K562 (cell line): ENCODE measurements at regions not wholly inside any gene's neighbourhood (a gene's known extent, or its start where the extent isn't known, plus 50 kb on each side); places are given as distances from the start of the nearest gene placed in this dataset.

Experiments
- BRCA1 ChIP-seq, 2 experiments: fragments of 450-650 bp in 1 of 2; sonication (generic) in 1 of 2; formaldehyde crosslinking in 1 of 2; IDR thresholded peaks; 2 replicates each; pipeline versions ENCODE4 v1.5.0 to v1.6.1; 2017 to 2020; ENCODE audit warnings: mild to moderate bottlenecking in 1 of 2, missing genetic modification reagents in 1 of 2
- RNF2 ChIP-seq: sonication (generic); IDR thresholded peaks from 2 replicates; pipeline ENCODE4 v1.6.1; 2016
- ZNF217 ChIP-seq: sonication (generic); formaldehyde crosslinking; IDR thresholded peaks from 2 replicates; pipeline ENCODE4 v1.8.0; 2022; ENCODE audit warnings: mild to moderate bottlenecking, missing genetic modification reagents
- TF ChIP-seq, protein P1 (sequence below): sonication (generic); formaldehyde crosslinking; IDR thresholded peaks from 2 replicates; pipeline ENCODE4 v1.4.0; 2020; ENCODE audit warnings: mild to moderate bottlenecking, missing genetic modification reagents
- TF ChIP-seq, protein P2 (sequence below), 2 experiments: fragments of 450-650 bp in 1 of 2; sonication (generic) in 1 of 2; formaldehyde crosslinking in 1 of 2; IDR thresholded peaks in 1 of 2; conservative IDR thresholded peaks in 1 of 2; 2 replicates each; pipeline versions ENCODE4 v1.6.1 to v1.8.1; 2016 to 2023; ENCODE audit warnings: mild to moderate bottlenecking in 2 of 2, moderate library complexity in 2 of 2, inconsistent platforms in 1 of 2, missing genetic modification reagents in 1 of 2
- TF ChIP-seq, protein P3 (sequence below): fragments of 150-350 bp; IDR thresholded peaks from 2 replicates; pipeline ENCODE4 v1.6.1; 2014; ENCODE audit warnings: low read depth, mild to moderate bottlenecking, low read length, borderline replicate concordance
- TF ChIP-seq, protein P4 (sequence below), 3 experiments: IDR thresholded peaks in 2 of 3; conservative IDR thresholded peaks in 1 of 3; 2 replicates each; pipeline ENCODE4 v1.5.1; 2011 to 2012; ENCODE audit warnings: low read length in 3 of 3, mild to moderate bottlenecking in 3 of 3, control low read depth in 2 of 3, improper control_type of control experiment in 1 of 3, inconsistent platforms in 1 of 3, low read depth in 1 of 3, mixed read lengths in 1 of 3, moderate library complexity in 1 of 3; ENCODE audit not compliant: insufficient read depth in 2 of 3

DNA sequence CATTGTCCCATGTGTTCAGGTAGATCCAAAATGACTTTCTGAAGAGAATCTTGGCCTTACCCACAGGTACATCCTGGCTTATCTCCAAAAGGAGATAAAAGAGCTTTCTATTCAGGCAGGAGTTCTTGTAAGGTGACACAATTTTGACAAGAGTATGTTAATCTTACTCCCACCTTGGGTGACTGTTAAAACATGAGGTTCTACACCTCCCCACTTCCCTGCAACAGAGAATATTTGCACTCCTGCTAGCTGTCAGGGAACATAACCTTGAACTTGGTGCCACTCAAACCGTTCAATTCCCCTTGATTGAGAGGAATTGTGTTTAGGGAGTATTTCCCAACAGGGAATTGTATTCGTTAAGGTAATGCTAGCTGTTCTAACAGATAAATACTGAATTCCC lies 372.5 kb upstream of the KLHL29 start:
- no peak for TF ChIP-seq BRCA1 (IDR thresholded peaks at IDR 0.05)
- no peak for TF ChIP-seq BRCA1 (CRISPR knock-in tag; IDR thresholded peaks at IDR 0.05)
- TF ChIP-seq, protein P1, sequence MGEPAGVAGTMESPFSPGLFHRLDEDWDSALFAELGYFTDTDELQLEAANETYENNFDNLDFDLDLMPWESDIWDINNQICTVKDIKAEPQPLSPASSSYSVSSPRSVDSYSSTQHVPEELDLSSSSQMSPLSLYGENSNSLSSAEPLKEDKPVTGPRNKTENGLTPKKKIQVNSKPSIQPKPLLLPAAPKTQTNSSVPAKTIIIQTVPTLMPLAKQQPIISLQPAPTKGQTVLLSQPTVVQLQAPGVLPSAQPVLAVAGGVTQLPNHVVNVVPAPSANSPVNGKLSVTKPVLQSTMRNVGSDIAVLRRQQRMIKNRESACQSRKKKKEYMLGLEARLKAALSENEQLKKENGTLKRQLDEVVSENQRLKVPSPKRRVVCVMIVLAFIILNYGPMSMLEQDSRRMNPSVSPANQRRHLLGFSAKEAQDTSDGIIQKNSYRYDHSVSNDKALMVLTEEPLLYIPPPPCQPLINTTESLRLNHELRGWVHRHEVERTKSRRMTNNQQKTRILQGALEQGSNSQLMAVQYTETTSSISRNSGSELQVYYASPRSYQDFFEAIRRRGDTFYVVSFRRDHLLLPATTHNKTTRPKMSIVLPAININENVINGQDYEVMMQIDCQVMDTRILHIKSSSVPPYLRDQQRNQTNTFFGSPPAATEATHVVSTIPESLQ (CRISPR knock-in tag), result no peak
- TF ChIP-seq, protein P2, sequence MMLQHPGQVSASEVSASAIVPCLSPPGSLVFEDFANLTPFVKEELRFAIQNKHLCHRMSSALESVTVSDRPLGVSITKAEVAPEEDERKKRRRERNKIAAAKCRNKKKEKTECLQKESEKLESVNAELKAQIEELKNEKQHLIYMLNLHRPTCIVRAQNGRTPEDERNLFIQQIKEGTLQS (IDR thresholded peaks at IDR 0.05), result no peak
- TF ChIP-seq, protein P2 (CRISPR knock-in tag; conservative IDR thresholded peaks at IDR 0.05), result no peak
- no peak for TF ChIP-seq RNF2
- TF ChIP-seq, protein P3, sequence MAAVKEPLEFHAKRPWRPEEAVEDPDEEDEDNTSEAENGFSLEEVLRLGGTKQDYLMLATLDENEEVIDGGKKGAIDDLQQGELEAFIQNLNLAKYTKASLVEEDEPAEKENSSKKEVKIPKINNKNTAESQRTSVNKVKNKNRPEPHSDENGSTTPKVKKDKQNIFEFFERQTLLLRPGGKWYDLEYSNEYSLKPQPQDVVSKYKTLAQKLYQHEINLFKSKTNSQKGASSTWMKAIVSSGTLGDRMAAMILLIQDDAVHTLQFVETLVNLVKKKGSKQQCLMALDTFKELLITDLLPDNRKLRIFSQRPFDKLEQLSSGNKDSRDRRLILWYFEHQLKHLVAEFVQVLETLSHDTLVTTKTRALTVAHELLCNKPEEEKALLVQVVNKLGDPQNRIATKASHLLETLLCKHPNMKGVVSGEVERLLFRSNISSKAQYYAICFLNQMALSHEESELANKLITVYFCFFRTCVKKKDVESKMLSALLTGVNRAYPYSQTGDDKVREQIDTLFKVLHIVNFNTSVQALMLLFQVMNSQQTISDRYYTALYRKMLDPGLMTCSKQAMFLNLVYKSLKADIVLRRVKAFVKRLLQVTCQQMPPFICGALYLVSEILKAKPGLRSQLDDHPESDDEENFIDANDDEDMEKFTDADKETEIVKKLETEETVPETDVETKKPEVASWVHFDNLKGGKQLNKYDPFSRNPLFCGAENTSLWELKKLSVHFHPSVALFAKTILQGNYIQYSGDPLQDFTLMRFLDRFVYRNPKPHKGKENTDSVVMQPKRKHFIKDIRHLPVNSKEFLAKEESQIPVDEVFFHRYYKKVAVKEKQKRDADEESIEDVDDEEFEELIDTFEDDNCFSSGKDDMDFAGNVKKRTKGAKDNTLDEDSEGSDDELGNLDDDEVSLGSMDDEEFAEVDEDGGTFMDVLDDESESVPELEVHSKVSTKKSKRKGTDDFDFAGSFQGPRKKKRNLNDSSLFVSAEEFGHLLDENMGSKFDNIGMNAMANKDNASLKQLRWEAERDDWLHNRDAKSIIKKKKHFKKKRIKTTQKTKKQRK, result no peak
- TF ChIP-seq, protein P4, sequence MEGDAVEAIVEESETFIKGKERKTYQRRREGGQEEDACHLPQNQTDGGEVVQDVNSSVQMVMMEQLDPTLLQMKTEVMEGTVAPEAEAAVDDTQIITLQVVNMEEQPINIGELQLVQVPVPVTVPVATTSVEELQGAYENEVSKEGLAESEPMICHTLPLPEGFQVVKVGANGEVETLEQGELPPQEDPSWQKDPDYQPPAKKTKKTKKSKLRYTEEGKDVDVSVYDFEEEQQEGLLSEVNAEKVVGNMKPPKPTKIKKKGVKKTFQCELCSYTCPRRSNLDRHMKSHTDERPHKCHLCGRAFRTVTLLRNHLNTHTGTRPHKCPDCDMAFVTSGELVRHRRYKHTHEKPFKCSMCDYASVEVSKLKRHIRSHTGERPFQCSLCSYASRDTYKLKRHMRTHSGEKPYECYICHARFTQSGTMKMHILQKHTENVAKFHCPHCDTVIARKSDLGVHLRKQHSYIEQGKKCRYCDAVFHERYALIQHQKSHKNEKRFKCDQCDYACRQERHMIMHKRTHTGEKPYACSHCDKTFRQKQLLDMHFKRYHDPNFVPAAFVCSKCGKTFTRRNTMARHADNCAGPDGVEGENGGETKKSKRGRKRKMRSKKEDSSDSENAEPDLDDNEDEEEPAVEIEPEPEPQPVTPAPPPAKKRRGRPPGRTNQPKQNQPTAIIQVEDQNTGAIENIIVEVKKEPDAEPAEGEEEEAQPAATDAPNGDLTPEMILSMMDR (IDR thresholded peaks at IDR 0.05 in 2 of 3, conservative IDR thresholded peaks at IDR 0.05 in 1 of 3; ENCODE audit: insufficient read depth in 2 of 3, low read depth in 1 of 3, low read length in 3 of 3), result no peak
- no peak for TF ChIP-seq ZNF217 (CRISPR knock-in tag)
